ENCODE measurements at regions not wholly inside any gene's neighbourhood (a gene's known extent, or its start where the extent isn't known, plus 50 kb on each side); places are given as distances from the start of the nearest gene placed in this dataset.

- H2BK5ac ChIP-seq (ENCODE audit: low read depth, low read length, poor library complexity, severe bottlenecking): no peak overlapping the region
- no peak overlapping the region for H4K91ac ChIP-seq (ENCODE audit: low read length)
- WGBS: 26% methylated on average over 5 of the region's 6 CpGs
- H4K8ac ChIP-seq (ENCODE audit: low read length): no peak overlapping the region
- no peaks in the 10 kb centered on the region for H3K4me1 ChIP-seq (ENCODE audit: control insufficient read depth, insufficient read depth, low read depth, low read length)
- H3K4me2 ChIP-seq (ENCODE audit: low read length, poor library complexity, severe bottlenecking): no peak overlapping the region
- H3K9ac ChIP-seq (ENCODE audit: low read length): no peak overlapping the region
- no peaks in the 10 kb centered on the region for H3K9me3 ChIP-seq (ENCODE audit: control insufficient read depth, low read length)
- H2AFZ ChIP-seq (ENCODE audit: low read depth, low read length): no peak overlapping the region
- no peak overlapping the region for H3K4me3 ChIP-seq (ENCODE audit: insufficient read depth in 1 of 2, low read depth in 1 of 2, low read length in 2 of 2)
- DNase-seq: peak; percentile 31
- no peak overlapping the region for H3K23ac ChIP-seq (ENCODE audit: low read length in 2 of 2)
- no peak overlapping the region for H2BK15ac ChIP-seq (ENCODE audit: low read depth, poor library complexity, severe bottlenecking)
- H3K27me3 ChIP-seq (ENCODE audit: control insufficient read depth in 1 of 2, insufficient read depth in 1 of 2, low read length in 2 of 2): no peaks in the 10 kb centered on the region
- no peaks in the 10 kb centered on the region for H3K36me3 ChIP-seq (ENCODE audit: control insufficient read depth in 1 of 2, insufficient read depth in 2 of 2, low read depth in 1 of 2, low read length in 2 of 2)
- H3K18ac ChIP-seq (ENCODE audit: low read depth in 1 of 2, low read length in 2 of 2): no peak overlapping the region
- H2AK5ac ChIP-seq (ENCODE audit: low read length, severe bottlenecking): no peak overlapping the region
- H2BK12ac ChIP-seq (ENCODE audit: low read length in 2 of 2): no peak overlapping the region
- H3K79me1 ChIP-seq (replicated peaks; ENCODE audit: low read length, poor library complexity, severe bottlenecking): no peaks in the 10 kb centered on the region
- H3K27ac ChIP-seq (ENCODE audit: low read length, poor library complexity, severe bottlenecking): peak overlapping the region; percentile 84
- no peak overlapping the region for H3K4ac ChIP-seq (ENCODE audit: low read depth in 1 of 2, low read length in 2 of 2)
- no peak overlapping the region for H2BK120ac ChIP-seq (ENCODE audit: low read depth, low read length)
- no peak overlapping the region for H3K14ac ChIP-seq (ENCODE audit: low read length in 2 of 2)
These were observed 341.8 kb downstream of the C12orf50 start for GRCh38 chr12:87687362-87687761.

GRCh38 chr12:87685696-87686095 is 343.5 kb downstream of the C12orf50 start:
- Histone ChIP-seq H2AFZ (ENCODE audit: low read depth, low read length) (no peak overlapping the region), H2BK12ac (ENCODE audit: low read length in 2 of 2) (no peak overlapping the region), H2BK5ac (ENCODE audit: low read depth, low read length, poor library complexity, severe bottlenecking) (no peak overlapping the region), H2BK15ac (ENCODE audit: low read depth, poor library complexity, severe bottlenecking) (no peak overlapping the region), H3K36me3 (ENCODE audit: control insufficient read depth in 1 of 2, insufficient read depth in 2 of 2, low read depth in 1 of 2, low read length in 2 of 2) (no peaks in the 10 kb centered on the region), H3K9ac (ENCODE audit: low read length) (no peak overlapping the region), H3K14ac (ENCODE audit: low read length in 2 of 2) (no peak overlapping the region), H3K4me3 (ENCODE audit: insufficient read depth in 1 of 2, low read depth in 1 of 2, low read length in 2 of 2) (no peak overlapping the region), H3K4ac (ENCODE audit: low read depth in 1 of 2, low read length in 2 of 2) (no peak overlapping the region), H3K4me2 (ENCODE audit: low read length, poor library complexity, severe bottlenecking) (no peak overlapping the region), H3K18ac (ENCODE audit: low read depth in 1 of 2, low read length in 2 of 2) (no peak overlapping the region), H3K79me1 (replicated peaks; ENCODE audit: low read length, poor library complexity, severe bottlenecking) (no peaks in the 10 kb centered on the region), H3K27ac (ENCODE audit: low read length, poor library complexity, severe bottlenecking) (no peak overlapping the region), H4K91ac (ENCODE audit: low read length) (no peak overlapping the region), H3K27me3 (ENCODE audit: control insufficient read depth in 1 of 2, insufficient read depth in 1 of 2, low read length in 2 of 2) (no peaks in the 10 kb centered on the region), H2BK120ac (ENCODE audit: low read depth, low read length) (no peak overlapping the region), H4K8ac (ENCODE audit: low read length) (no peak overlapping the region), H3K9me3 (ENCODE audit: control insufficient read depth, low read length) (no peaks in the 10 kb centered on the region), H3K4me1 (ENCODE audit: control insufficient read depth, insufficient read depth, low read depth, low read length) (no peaks in the 10 kb centered on the region), H2AK5ac (ENCODE audit: low read length, severe bottlenecking) (no peak overlapping the region), H3K23ac (ENCODE audit: low read length in 2 of 2) (no peak overlapping the region)
- no peak for DNase-seq

- Histone ChIP-seq H3K14ac (ENCODE audit: low read length in 2 of 2) (no peak overlapping the region), H3K9ac (ENCODE audit: low read length) (peak overlapping the region; percentile 14), H2BK15ac (ENCODE audit: low read depth, poor library complexity, severe bottlenecking) (no peak overlapping the region), H3K36me3 (ENCODE audit: control insufficient read depth in 1 of 2, insufficient read depth in 2 of 2, low read depth in 1 of 2, low read length in 2 of 2) (no peaks in the 10 kb centered on the region), H3K79me1 (replicated peaks; ENCODE audit: low read length, poor library complexity, severe bottlenecking) (no peaks in the 10 kb centered on the region), H3K23ac (ENCODE audit: low read length in 2 of 2) (no peak overlapping the region), H4K8ac (ENCODE audit: low read length) (no peak overlapping the region), H3K27ac (ENCODE audit: low read length, poor library complexity, severe bottlenecking) (no peak overlapping the region), H2BK120ac (ENCODE audit: low read depth, low read length) (no peak overlapping the region), H3K4me3 (ENCODE audit: insufficient read depth in 1 of 2, low read depth in 1 of 2, low read length in 2 of 2) (no peak overlapping the region), H4K91ac (ENCODE audit: low read length) (no peak overlapping the region), H3K4me2 (ENCODE audit: low read length, poor library complexity, severe bottlenecking) (no peak overlapping the region), H3K27me3 (ENCODE audit: control insufficient read depth in 1 of 2, insufficient read depth in 1 of 2, low read length in 2 of 2) (no peaks in the 10 kb centered on the region), H2BK12ac (ENCODE audit: low read length in 2 of 2) (no peak overlapping the region), H3K4me1 (ENCODE audit: control insufficient read depth, insufficient read depth, low read depth, low read length) (no peaks in the 10 kb centered on the region), H3K18ac (ENCODE audit: low read depth in 1 of 2, low read length in 2 of 2) (no peak overlapping the region), H2BK5ac (ENCODE audit: low read depth, low read length, poor library complexity, severe bottlenecking) (no peak overlapping the region), H2AK5ac (ENCODE audit: low read length, severe bottlenecking) (no peak overlapping the region), H3K4ac (ENCODE audit: low read depth in 1 of 2, low read length in 2 of 2) (no peak overlapping the region), H3K9me3 (ENCODE audit: control insufficient read depth, low read length) (no peaks in the 10 kb centered on the region), H2AFZ (ENCODE audit: low read depth, low read length) (no peak overlapping the region)
- DNase-seq: no peak
- WGBS: 89% methylated on average over 1 of the region's 2 CpGs
These were observed 349.9 kb downstream of the C12orf50 start for GRCh38 chr12:87679251-87679650.

DNA sequence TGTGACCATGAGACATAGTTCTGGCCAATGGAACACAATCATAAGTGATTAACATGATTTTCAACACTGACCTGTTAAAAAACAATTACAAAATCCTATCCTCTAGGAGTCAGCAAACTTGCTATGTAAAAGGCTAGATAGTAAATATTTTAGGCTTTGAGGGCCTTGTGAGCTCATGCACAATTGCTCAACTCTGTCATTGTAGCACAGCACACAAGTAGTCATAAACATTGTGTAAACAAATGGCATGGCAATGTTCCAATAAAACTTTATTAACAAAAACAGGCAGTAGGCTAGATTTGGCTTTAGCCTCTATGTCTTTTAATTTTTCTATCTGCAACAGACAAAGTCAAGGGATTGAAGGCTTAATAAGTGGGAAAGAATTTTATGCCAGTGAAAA is 350.7 kb downstream of the C12orf50 start:
- Histone ChIP-seq H2AK5ac (ENCODE audit: low read length, severe bottlenecking) (no peak overlapping the region), H2BK120ac (ENCODE audit: low read depth, low read length) (no peak overlapping the region), H3K9me3 (ENCODE audit: control insufficient read depth, low read length) (no peaks in the 10 kb centered on the region), H3K14ac (ENCODE audit: low read length in 2 of 2) (no peak overlapping the region), H2BK15ac (ENCODE audit: low read depth, poor library complexity, severe bottlenecking) (no peak overlapping the region), H2BK5ac (ENCODE audit: low read depth, low read length, poor library complexity, severe bottlenecking) (no peak overlapping the region), H3K27me3 (ENCODE audit: control insufficient read depth in 1 of 2, insufficient read depth in 1 of 2, low read length in 2 of 2) (no peaks in the 10 kb centered on the region), H3K23ac (ENCODE audit: low read length in 2 of 2) (no peak overlapping the region), H3K4me1 (ENCODE audit: control insufficient read depth, insufficient read depth, low read depth, low read length) (no peaks in the 10 kb centered on the region), H4K8ac (ENCODE audit: low read length) (no peak overlapping the region), H3K36me3 (ENCODE audit: control insufficient read depth in 1 of 2, insufficient read depth in 2 of 2, low read depth in 1 of 2, low read length in 2 of 2) (no peaks in the 10 kb centered on the region), H3K4me3 (ENCODE audit: insufficient read depth in 1 of 2, low read depth in 1 of 2, low read length in 2 of 2) (no peak overlapping the region), H3K18ac (ENCODE audit: low read depth in 1 of 2, low read length in 2 of 2) (no peak overlapping the region), H3K4me2 (ENCODE audit: low read length, poor library complexity, severe bottlenecking) (no peak overlapping the region), H3K27ac (ENCODE audit: low read length, poor library complexity, severe bottlenecking) (no peak overlapping the region), H4K91ac (ENCODE audit: low read length) (no peak overlapping the region), H3K9ac (ENCODE audit: low read length) (peak overlapping the region; percentile 14), H2AFZ (ENCODE audit: low read depth, low read length) (no peak overlapping the region), H3K79me1 (replicated peaks; ENCODE audit: low read length, poor library complexity, severe bottlenecking) (no peaks in the 10 kb centered on the region), H3K4ac (ENCODE audit: low read depth in 1 of 2, low read length in 2 of 2) (no peak overlapping the region), H2BK12ac (ENCODE audit: low read length in 2 of 2) (no peak overlapping the region)
- DNase-seq: peak; percentile 56

Measured in mesenchymal stem cell (in vitro differentiated cells and primary cell).